ENCODE measurements at regions not wholly inside any gene's neighbourhood (a gene's known extent, or its start where the extent isn't known, plus 50 kb on each side); places are given as distances from the start of the nearest gene placed in this dataset.

GRCh38 chr12:4051596-4051995, 178.4 kb upstream of the PARP11 start:
- TF ChIP-seq, protein P1, sequence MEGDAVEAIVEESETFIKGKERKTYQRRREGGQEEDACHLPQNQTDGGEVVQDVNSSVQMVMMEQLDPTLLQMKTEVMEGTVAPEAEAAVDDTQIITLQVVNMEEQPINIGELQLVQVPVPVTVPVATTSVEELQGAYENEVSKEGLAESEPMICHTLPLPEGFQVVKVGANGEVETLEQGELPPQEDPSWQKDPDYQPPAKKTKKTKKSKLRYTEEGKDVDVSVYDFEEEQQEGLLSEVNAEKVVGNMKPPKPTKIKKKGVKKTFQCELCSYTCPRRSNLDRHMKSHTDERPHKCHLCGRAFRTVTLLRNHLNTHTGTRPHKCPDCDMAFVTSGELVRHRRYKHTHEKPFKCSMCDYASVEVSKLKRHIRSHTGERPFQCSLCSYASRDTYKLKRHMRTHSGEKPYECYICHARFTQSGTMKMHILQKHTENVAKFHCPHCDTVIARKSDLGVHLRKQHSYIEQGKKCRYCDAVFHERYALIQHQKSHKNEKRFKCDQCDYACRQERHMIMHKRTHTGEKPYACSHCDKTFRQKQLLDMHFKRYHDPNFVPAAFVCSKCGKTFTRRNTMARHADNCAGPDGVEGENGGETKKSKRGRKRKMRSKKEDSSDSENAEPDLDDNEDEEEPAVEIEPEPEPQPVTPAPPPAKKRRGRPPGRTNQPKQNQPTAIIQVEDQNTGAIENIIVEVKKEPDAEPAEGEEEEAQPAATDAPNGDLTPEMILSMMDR (IDR thresholded peaks at IDR 0.05; ENCODE audit: low read depth, low read length): no peak
- DNase-seq (ENCODE audit: extremely low read depth, low read depth): no peak

DNA sequence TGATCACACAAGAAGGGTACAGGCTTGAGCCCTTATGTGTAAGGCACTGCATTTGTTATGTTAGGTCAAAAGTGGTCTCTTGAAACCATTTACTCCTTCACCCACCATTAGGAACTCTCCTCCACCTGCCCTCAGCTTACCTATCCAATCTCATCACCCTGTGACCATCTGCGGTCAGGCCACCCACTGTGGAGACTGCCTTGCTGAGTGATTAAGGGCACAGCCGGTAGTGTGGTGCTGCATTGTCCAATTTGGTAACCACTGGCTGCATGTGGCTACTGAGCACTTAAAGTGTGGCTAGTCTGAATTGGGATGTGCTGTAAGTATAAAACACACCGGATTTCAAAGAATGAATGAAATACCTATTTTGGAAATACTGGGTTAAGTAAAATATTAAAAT, 177.1 kb upstream of the PARP11 start:
- TF ChIP-seq, protein P1 (IDR thresholded peaks at IDR 0.05; ENCODE audit: low read depth, low read length): no peak
- DNase-seq (ENCODE audit: extremely low read depth, low read depth): no peak

DNA sequence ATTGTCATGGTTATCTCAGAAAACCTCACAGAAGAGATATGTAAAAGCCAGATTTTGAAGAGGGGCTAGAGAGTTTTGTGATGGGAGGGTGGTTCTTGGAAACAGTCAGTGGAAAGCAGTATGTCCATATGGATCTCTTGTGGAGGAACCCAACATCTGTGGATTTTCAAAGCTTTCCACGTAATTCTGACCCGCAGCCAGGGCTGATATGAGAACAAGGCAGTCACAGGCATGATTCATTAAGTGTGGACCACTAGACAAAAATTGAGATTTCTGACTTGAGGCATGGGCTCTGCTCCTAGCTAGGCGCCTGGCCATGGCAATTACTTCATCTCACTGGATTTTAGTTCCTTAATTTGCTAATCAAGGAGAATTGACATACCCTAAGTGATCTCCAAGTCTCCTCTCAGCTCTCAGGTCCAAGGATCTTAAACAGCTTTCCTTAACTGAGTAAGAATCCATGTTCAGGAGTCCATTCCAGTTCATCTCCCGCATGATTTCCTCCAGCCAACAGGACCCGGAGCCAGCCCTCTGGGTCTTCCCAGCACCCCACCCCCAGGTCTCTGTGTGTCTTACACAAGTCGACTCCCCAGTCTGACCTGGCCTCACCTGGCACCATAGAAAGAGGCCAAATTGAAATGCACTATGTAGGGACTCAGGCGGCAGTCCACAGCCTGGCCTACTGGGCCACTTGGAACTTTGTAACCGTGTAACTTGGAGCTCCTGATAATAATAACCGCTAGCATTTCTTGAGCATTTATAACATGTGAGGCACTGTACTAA, 176.3 kb upstream of the PARP11 start:
- TF ChIP-seq, protein P1 (IDR thresholded peaks at IDR 0.05; ENCODE audit: low read depth, low read length): no peak
- DNase-seq (ENCODE audit: extremely low read depth, low read depth): no peak

DNA sequence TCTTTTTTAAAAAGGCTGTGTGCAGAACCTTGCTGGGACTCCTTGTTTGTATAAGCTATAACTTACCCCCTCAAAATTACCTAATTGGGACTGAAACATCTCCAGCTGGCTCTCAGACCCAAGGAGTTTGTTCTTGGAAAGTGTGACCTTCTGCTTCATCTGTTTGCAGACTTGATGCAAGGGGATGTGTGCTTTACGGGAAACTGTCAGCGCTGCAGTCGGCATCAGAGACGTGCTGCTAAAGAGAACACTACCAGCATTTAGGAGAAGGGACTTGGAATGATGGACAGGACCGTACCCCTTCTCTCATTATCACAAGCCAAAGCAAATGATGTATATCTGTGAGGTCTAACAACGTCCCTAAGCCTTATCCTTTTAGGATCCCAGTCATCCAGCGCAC, 174.2 kb upstream of the PARP11 start:
- TF ChIP-seq, protein P1 (IDR thresholded peaks at IDR 0.05; ENCODE audit: low read depth, low read length): no peak

DNA sequence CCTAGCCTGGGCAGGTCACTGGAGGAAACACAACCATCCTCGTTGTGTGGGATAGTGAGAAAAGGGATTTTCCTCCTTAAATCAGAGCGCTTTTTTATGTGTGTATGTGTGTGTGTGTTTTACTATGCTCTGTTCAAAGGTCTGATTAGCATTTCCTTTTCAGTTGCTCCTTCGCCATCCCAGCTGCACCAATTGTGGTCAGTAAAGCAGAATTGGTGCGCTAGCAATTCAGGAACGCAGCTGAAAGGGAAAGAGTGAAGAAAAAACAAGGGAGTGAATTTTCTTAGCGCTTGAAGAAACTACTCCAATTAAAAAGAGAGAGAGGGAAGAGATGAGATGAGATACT, 173.3 kb upstream of the PARP11 start:
- no peak for DNase-seq (ENCODE audit: extremely low read depth, low read depth)
- TF ChIP-seq, protein P1 (IDR thresholded peaks at IDR 0.05; ENCODE audit: low read depth, low read length): no peak

More for the DNA sequence above, 174.2 kb upstream of the PARP11 start:
- no peak for DNase-seq (ENCODE audit: extremely low read depth, low read depth)

DNA sequence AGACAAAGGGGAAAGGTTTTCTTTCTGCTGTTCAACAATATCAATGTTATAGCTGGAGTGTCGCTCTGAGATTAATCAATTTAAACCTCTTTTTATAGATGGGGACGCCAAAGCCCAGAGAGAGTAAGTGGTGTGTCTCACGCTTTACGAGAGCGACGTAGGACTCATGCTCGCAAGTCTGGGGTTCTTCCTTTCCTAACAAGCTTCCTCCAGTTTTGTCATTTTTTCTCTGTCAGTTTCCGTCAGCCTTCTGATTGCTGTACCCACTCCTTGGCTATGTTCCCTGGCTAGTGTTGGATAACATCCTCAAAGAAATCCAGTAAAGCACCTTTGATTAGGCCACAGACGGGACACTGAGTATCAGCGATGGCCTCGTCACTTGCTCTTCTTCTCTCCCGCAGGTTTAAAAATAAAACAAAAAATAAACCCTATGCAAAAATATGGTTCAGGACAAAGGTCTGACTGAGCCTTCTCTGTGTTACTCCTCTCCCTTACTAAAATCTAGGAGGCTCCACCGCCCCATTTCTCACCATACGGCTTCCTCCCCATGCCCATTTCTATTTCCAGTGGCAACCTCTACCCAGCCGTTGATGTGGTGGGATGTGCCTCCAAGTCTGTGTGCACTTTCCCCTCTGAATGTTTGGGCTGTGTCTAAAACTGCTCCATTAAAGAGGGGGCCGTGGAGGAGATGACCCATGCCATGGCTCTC, 172.7 kb upstream of the PARP11 start:
- no peak for DNase-seq (ENCODE audit: extremely low read depth, low read depth)
- TF ChIP-seq, protein P1 (IDR thresholded peaks at IDR 0.05; ENCODE audit: low read depth, low read length): no peak

Data from AG09319 (cell line).